T-helper 2 cell treated with Interferon-gamma antibody and Interleukin-4, amounts not matched to agents 5 μg/mL and 100 μg/mL, for 36 hours (primary cell): ENCODE measurements at regions not wholly inside any gene's neighbourhood (a gene's known extent, or its start where the extent isn't known, plus 50 kb on each side); places are given as distances from the start of the nearest gene placed in this dataset.

Source experiments
- DNase-seq: peaks from one replicate; pipeline ENCODE4 v3.0.0; 2021; ENCODE audit warnings: low spot score
- H3K27ac Mint-ChIP-seq: one replicate; pipeline ENCODE4 v1.8.0; 2021; ENCODE audit warnings: mild to moderate bottlenecking, mixed read lengths
- H3K27me3 Mint-ChIP-seq: one replicate; pipeline ENCODE4 v1.8.0; 2021; ENCODE audit warnings: low read depth, mixed read lengths
- H3K36me3 Mint-ChIP-seq: one replicate; pipeline ENCODE4 v1.8.0; 2021; ENCODE audit warnings: low read depth, mixed read lengths
- H3K4me1 Mint-ChIP-seq: one replicate; pipeline ENCODE4 v1.8.0; 2021; ENCODE audit warnings: low read depth, mixed read lengths
- H3K4me3 Mint-ChIP-seq: one replicate; pipeline ENCODE4 v1.8.0; 2022; ENCODE audit warnings: mild to moderate bottlenecking, moderate library complexity, mixed read lengths
- H3K9me3 Mint-ChIP-seq: one replicate; pipeline ENCODE4 v1.8.0; 2021; ENCODE audit warnings: mixed read lengths

DNA sequence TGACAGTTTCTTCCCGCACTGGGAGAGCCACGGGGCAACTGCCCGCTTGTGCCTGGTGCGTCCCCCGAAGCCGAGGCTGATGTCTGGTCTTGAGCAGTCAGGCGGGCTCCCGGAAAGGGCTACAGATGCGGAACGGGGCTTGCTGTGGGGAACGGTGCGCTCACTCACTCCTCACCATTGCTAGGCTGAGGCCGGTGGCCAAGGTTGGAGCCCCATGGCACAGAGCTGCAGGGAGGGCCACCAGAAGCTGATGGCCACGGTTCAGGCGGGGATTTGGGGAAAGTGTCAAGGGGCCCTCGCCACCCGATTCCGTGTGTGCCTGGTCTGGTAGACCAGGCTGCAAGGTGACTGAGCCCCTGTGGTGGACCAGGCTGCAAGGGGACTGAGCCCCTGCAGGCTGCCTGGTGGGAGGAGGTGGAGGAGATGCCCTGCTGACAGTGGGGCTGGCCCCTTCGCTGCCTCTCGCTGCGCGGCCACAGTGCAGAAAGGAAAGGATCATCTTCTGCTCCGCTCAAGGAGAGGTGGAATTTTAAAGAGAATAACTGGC, 1315.8 kb downstream of the BRD1 start:
- no peak for DNase-seq
- H3K27me3 Mint-ChIP-seq, result no peaks in the 10 kb centered on the region
- H3K4me3 Mint-ChIP-seq, result no peak overlapping the region
- no peak overlapping the region for H3K27ac Mint-ChIP-seq
- H3K4me1 Mint-ChIP-seq, result no peaks in the 10 kb centered on the region
- H3K36me3 Mint-ChIP-seq, result no peaks in the 10 kb centered on the region
- no peaks in the 10 kb centered on the region for H3K9me3 Mint-ChIP-seq

DNA sequence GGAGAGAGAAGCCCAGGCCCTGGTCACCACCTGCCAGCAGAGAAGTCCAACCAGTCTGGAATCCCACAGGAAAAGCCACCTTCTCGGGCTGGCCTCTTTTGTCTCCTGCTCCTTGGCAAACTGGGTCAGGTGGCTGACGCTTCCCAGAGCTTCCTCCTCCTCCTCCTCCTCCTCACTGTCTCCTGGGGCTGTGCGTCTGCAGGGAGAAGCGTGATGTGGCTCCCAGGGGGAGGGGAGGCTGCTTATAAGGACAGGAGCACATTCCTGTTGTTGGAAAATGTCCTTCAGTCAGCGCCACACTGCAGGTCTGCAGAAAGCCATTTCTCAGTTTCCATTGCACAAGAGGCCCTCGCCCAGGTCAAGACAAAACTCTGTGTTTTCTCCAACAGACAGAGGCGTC, 1316.5 kb downstream of the BRD1 start:
- no peaks in the 10 kb centered on the region for H3K36me3 Mint-ChIP-seq
- no peaks in the 10 kb centered on the region for H3K27me3 Mint-ChIP-seq
- no peaks in the 10 kb centered on the region for H3K9me3 Mint-ChIP-seq
- no peak for DNase-seq
- H3K4me3 Mint-ChIP-seq, result no peak overlapping the region
- H3K4me1 Mint-ChIP-seq, result no peaks in the 10 kb centered on the region
- no peak overlapping the region for H3K27ac Mint-ChIP-seq

DNA sequence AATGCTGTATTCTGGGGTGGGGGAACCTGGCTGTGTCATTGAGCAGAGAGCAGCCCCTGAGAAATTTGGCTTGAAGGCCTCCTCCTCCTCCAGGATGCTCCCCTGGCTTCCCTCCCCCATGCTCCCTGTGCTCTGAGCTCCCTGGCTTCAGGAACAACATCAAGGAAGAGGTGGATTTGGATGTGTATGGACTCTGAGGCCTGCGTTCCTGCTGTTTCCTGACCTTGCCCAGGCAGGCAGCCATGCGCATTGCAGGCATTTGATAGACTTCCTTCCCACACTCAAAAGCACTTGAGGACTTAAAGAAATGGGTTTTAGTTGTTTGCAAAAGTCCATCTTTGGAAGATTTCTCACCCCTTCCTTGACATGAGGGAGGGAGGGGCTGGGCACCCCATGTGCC, 1317.1 kb downstream of the BRD1 start:
- H3K27ac Mint-ChIP-seq, result no peak overlapping the region
- H3K9me3 Mint-ChIP-seq, result no peaks in the 10 kb centered on the region
- no peak for DNase-seq
- no peaks in the 10 kb centered on the region for H3K36me3 Mint-ChIP-seq
- no peaks in the 10 kb centered on the region for H3K27me3 Mint-ChIP-seq
- H3K4me3 Mint-ChIP-seq, result no peak overlapping the region
- no peaks in the 10 kb centered on the region for H3K4me1 Mint-ChIP-seq

DNA sequence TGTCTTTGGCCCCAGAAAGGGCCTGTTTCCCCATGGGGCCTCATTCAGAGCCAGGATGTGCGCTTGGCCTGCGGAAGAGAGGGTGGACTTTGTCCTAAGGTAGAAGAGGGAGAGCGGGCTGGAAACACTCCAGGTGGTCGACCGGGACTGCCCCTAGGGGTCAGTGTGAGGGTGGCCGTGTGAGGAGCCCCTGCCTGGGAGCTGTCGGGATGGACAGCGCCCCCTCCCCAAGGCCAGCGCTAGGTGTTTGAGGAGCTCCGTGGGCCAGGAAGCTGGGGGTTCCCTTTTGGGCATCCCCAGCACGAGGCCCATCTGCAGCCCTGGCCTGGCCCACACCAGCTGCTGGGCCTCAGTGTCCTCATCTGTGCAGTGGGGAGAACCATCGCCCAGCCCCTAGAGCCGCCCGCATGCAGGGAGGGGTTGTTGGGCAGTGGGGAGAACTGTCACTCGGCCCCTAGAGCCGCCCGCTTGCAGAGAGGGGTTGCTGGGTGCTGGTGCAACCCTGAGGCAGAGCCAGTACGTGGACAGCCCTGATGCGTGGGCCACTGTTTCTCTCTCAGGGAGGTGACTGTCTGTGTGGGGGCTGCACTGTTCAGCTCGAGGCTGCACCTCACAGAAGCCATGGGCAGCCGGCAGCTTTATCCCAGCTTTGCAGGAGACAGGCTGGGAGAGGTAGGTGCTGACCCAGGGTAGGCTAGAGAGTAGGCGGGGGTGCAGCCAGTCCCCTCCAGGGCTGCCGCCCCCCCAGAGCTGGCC, 1319.9 kb downstream of the BRD1 start:
- H3K27me3 Mint-ChIP-seq, result no peaks in the 10 kb centered on the region
- H3K27ac Mint-ChIP-seq, result no peak overlapping the region
- H3K9me3 Mint-ChIP-seq, result no peaks in the 10 kb centered on the region
- H3K36me3 Mint-ChIP-seq, result no peaks in the 10 kb centered on the region
- no peaks in the 10 kb centered on the region for H3K4me1 Mint-ChIP-seq
- no peak overlapping the region for H3K4me3 Mint-ChIP-seq
- DNase-seq, result no peak

DNA sequence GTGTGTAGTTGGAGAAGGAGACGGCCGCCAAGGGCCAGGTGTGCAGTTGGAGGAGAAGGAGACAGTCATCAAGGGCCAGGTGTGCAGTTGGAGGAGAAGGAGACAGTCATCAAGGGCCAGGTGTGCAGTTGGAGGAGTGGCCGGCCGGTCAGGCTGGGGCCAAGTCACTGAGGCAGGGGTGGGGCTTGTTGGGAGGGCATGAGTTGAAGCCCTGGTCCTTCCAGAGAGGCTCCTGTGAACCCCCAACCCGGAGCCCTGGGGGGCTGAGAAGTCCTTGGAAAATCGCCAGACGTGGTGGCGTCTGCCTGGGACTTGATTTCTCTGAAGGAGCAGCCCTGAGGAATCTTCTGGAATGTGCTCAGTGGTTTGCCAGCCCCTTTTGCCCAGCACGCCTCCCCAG, 1320.5 kb downstream of the BRD1 start:
- H3K27ac Mint-ChIP-seq, result no peak overlapping the region
- H3K4me3 Mint-ChIP-seq, result no peak overlapping the region
- DNase-seq, result no peak
- no peaks in the 10 kb centered on the region for H3K27me3 Mint-ChIP-seq
- no peaks in the 10 kb centered on the region for H3K9me3 Mint-ChIP-seq
- no peaks in the 10 kb centered on the region for H3K36me3 Mint-ChIP-seq
- H3K4me1 Mint-ChIP-seq, result no peaks in the 10 kb centered on the region

DNA sequence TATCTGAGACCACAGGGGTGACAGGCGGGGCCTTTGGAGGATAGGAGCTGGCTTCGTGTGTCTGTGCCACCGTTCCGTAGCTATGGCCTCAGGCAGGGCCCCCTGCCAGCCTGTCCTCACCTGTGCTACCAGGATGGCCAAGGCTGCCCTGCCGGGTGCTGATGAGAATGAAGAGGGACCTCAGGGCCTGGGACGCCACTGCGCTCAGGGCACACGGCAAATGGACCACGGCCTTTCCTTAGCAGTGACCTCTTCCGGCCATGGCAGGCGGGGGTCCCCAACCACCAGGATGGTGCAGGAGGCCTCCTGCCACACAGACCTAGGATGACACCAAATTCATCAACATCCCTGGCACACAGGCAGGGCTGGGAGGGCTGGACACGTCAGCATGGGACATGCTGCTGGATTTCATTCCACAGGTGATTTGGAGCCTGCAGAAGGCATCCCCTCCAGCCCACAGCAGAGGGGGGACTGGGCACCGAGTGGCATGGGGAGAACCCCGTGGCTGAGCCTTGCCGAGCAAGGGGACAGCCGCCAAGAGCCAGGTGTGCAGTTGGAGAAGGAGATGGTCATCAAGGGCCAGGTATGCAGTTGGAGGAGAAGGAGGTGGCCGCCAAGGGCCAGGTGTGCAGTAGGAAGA, 1321.0 kb downstream of the BRD1 start:
- H3K4me1 Mint-ChIP-seq, result no peaks in the 10 kb centered on the region
- no peak for DNase-seq
- H3K4me3 Mint-ChIP-seq, result no peak overlapping the region
- no peaks in the 10 kb centered on the region for H3K36me3 Mint-ChIP-seq
- no peak overlapping the region for H3K27ac Mint-ChIP-seq
- no peaks in the 10 kb centered on the region for H3K9me3 Mint-ChIP-seq
- no peaks in the 10 kb centered on the region for H3K27me3 Mint-ChIP-seq

DNA sequence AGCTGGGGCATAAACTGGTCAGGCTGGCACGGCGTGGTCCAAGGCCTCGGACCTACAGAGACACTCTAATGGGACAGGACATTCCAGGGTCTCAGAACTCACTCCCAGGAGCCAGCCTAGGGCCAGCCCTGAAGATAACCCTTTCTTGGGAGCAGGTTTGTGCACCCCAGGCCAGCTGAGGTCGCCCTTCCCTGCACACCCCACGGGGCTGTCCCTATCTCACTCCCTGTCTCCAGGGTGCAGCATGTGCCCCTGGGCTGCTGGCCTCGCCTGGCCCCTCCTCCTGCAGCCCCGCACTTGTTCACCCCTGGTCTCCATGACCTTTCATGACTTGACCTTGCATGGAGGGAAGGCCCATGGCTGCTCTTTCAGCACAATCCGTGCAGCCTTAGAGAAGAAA, 1321.8 kb downstream of the BRD1 start:
- no peaks in the 10 kb centered on the region for H3K27me3 Mint-ChIP-seq
- no peaks in the 10 kb centered on the region for H3K4me1 Mint-ChIP-seq
- no peak for DNase-seq

DNA sequence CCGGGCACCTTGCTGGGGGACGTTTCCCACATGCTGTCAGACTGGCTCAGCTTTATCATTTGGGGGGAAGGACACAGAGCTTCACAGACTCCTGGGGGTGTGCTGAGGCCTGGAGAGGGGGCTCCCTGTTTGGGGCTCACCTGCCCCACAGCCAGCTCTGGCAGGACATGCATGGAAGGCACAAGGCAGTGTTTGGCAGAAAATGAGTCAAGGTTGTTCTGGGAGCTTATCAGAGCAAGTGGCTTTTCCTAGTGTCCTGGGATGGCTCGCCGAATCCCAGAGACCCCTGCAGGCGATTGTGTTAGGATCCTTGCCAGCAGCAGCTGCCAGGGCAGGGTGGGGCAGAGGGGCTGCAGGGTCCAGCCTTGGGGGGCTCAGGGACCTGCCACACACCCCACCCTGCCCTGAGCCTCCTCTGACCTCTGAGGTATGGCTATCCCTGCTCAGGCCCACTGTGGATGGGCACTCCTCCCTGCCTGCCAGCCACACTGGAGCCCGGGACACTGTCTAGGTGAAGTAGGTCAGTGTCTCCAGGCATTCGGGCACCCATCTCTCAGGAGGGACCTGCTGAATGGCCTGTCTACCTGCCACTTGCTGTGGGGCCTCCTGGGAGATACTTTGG, 1323.0 kb downstream of the BRD1 start:
- H3K4me3 Mint-ChIP-seq, result no peak overlapping the region
- H3K27ac Mint-ChIP-seq, result no peak overlapping the region
- no peaks in the 10 kb centered on the region for H3K4me1 Mint-ChIP-seq
- H3K36me3 Mint-ChIP-seq, result no peaks in the 10 kb centered on the region
- H3K9me3 Mint-ChIP-seq, result no peaks in the 10 kb centered on the region
- no peak for DNase-seq
- no peaks in the 10 kb centered on the region for H3K27me3 Mint-ChIP-seq

More for the DNA sequence above, 1321.8 kb downstream of the BRD1 start:
- H3K4me3 Mint-ChIP-seq, result no peak overlapping the region
- no peaks in the 10 kb centered on the region for H3K36me3 Mint-ChIP-seq
- no peak overlapping the region for H3K27ac Mint-ChIP-seq
- H3K9me3 Mint-ChIP-seq, result no peaks in the 10 kb centered on the region

DNA sequence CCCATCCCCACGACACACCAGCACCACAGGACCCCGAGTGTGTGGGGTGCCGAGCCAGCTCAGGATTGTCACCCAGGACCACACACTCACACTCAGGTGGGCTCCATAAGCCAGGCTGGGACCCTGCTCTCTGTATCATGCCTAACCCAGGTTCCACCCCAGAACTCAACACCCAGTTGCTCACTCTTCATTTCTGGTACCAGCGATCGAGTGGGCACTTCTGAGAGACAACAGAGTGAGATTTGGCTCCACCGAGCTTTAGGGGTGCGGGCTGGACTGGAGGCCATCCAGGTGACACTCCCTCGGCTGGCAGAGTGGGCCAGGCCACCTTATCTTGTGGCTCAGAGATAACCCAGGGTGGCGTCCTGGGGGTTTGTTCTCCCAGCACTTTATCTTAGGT, 1323.8 kb downstream of the BRD1 start:
- Mint-ChIP-seq H3K27ac (no peak overlapping the region), H3K4me1 (no peaks in the 10 kb centered on the region), H3K27me3 (no peaks in the 10 kb centered on the region), H3K9me3 (no peaks in the 10 kb centered on the region), H3K4me3 (no peak overlapping the region), H3K36me3 (no peaks in the 10 kb centered on the region)
- no peak for DNase-seq

DNA sequence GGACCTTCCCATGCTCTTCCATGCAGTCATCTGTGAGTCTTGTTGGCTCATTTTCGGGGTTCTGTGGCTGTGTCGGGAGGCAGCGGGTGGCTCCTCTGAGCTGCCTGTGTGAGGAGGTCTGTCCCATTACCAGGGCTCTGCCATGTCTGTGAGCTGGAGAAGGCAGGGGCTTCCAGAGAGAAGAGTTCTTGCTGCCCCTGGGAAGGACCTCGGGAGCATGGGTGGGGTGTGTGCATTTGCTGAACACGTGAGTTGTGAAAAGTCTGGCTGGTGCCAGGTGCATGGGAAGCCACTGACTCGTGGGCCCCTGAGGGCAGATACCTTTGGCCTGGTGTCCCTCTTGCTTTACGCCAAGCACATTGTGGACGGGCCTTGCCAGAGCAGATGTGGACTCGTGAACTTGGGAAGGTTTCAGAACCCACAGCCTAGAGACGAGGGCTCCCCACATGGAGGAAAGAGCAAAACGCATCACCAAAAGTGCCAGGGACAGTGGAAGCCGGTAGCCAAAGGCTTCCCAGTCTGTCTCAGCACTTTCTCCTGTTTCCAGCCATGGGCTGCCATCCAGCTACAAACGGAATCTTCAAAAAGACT, 1324.5 kb downstream of the BRD1 start:
- Mint-ChIP-seq H3K27ac (no peak overlapping the region), H3K4me3 (no peak overlapping the region), H3K4me1 (no peaks in the 10 kb centered on the region), H3K9me3 (no peaks in the 10 kb centered on the region), H3K36me3 (no peaks in the 10 kb centered on the region), H3K27me3 (no peaks in the 10 kb centered on the region)
- DNase-seq, result no peak

DNA sequence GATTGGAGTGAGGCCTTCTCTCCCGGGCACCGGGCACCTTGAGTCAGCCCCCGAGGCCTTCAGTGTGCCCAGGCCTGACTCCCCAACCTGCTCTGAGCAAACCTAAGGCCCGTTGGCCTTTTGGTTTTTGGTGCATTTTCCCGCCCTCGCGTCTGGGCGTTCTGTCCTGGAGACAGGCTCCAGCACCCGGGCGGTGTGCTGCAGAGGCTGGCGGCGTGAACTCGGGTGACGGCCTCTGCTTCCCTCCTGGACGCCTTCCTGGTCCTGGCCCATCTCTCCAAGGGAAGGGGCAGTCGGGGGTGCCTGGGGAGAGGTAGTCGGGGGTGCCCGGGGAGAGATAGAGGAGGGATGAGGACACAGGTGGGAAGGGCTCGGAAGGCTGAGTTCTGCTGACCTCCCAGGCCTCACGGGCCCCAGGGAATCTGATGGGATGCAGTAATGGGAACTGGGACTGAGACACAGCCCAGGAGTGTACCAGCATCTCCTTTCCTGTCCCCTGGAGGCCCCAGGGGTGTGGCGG, 1326.4 kb downstream of the BRD1 start:
- H3K4me3 Mint-ChIP-seq, result no peak overlapping the region
- no peak for DNase-seq
- no peaks in the 10 kb centered on the region for H3K9me3 Mint-ChIP-seq
- no peaks in the 10 kb centered on the region for H3K27me3 Mint-ChIP-seq
- H3K27ac Mint-ChIP-seq, result no peak overlapping the region
- H3K4me1 Mint-ChIP-seq, result no peaks in the 10 kb centered on the region
- H3K36me3 Mint-ChIP-seq, result no peaks in the 10 kb centered on the region

DNA sequence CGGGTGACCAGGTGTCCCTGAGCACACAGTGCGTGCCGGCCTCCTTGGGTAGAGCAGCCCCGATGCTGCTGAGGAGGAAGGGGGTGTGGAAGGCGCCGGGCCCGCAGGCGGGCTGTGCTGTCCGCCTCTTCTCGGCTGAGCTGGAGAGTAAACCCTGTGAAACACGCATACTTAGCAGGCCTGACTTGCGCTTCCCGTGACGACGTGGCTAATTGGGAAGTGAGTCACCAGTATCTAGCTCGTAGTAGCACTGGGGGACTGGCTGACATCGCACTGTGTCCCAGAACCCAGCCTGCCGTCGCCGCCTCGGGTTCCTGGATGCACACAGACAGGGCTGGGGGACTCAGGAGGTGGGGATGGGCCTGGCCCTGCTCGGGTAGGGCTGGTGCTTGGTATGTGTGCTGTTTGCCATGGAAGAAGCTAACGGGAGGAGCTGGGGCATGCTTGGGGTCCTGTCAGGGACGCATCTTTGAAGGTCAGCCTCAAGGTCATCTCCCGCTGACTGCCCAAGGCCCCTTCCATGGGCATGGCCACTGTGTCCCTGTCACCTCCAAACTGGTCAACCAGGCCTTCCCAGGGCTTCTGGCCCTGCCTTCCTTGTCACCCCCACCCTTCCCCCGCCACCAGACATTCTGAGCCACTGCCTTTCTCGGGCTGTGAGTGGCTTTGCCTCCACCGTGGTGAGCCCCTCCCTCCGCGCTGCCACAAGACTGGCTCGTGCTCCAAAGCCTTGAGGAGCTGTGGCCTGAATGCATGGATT, 1327.0 kb downstream of the BRD1 start:
- H3K9me3 Mint-ChIP-seq, result no peaks in the 10 kb centered on the region
- no peaks in the 10 kb centered on the region for H3K27me3 Mint-ChIP-seq
- no peak overlapping the region for H3K4me3 Mint-ChIP-seq
- no peak for DNase-seq
- H3K4me1 Mint-ChIP-seq, result no peaks in the 10 kb centered on the region
- H3K36me3 Mint-ChIP-seq, result no peaks in the 10 kb centered on the region
- H3K27ac Mint-ChIP-seq, result no peak overlapping the region
